HCT116 (cell line): ENCODE measurements at regions not wholly inside any gene's neighbourhood (a gene's known extent, or its start where the extent isn't known, plus 50 kb on each side); places are given as distances from the start of the nearest gene placed in this dataset.

Experiments
- CEBPB ChIP-seq: IDR thresholded peaks from 2 replicates; pipeline ENCODE4 v1.6.1; 2012; ENCODE audit warnings: low read depth
- MAX ChIP-seq: IDR thresholded peaks from 2 replicates; pipeline ENCODE4 v1.6.1; 2012
- POLR2A ChIP-seq: IDR thresholded peaks from 2 replicates; pipeline ENCODE4 v1.7.0; 2011; ENCODE audit warnings: borderline replicate concordance; ENCODE audit not compliant: insufficient read depth, insufficient read length; ENCODE audit errors: extremely low read depth
- RAD21 ChIP-seq: IDR thresholded peaks from 2 replicates; pipeline ENCODE4 v1.6.1; 2012; ENCODE audit warnings: low read depth, mild to moderate bottlenecking
- SRF ChIP-seq: IDR thresholded peaks from 2 replicates; pipeline ENCODE4 v1.6.1; 2012; ENCODE audit warnings: low read depth
- TCF7L2 ChIP-seq: IDR thresholded peaks from 2 replicates; pipeline ENCODE4 v1.7.0; 2011; ENCODE audit warnings: borderline replicate concordance, inconsistent platforms; ENCODE audit not compliant: insufficient read depth, insufficient read length; ENCODE audit errors: extremely low read depth
- YY1 ChIP-seq: IDR thresholded peaks from 2 replicates; pipeline ENCODE4 v1.6.1; 2011; ENCODE audit warnings: low read length, low read depth, moderate library complexity, mild to moderate bottlenecking; ENCODE audit not compliant: insufficient replicate concordance; ENCODE audit errors: extremely low read depth
- TF ChIP-seq, protein P1 (sequence below), 3 experiments: fragments of 200-600 bp in 1 of 3; sonication (generic) in 1 of 3; IDR thresholded peaks in 2 of 3; conservative IDR thresholded peaks in 1 of 3; 2 replicates each; pipeline ENCODE4 v1.5.1; 2012 to 2017; ENCODE audit warnings: low read depth in 2 of 3, low read length in 2 of 3, antibody characterized with exemption in 1 of 3, borderline replicate concordance in 1 of 3, control low read depth in 1 of 3, mild to moderate bottlenecking in 1 of 3, mixed read lengths in 1 of 3, mixed run types in 1 of 3, moderate library complexity in 1 of 3; ENCODE audit not compliant: insufficient read depth in 1 of 3

DNA sequence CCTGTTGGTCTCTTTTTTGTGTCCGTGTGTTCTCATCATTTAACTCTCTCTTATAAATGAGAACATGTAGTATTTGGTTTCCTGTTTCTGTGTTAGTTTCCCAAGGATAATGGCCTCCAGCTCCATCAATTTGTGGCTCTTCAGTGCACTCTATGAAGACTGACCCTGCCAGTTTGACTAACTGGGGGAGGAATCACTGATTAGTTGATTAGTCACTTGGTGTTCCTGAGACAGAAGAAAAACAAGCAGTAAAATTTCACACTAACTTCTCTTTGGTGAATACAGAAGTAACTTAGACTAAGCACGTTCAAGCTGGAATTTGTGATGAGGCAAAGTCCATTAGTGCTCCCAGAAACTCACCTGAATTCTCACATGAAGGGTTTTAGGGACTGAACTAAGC lies 495.8 kb upstream of the RORB start:
- TF ChIP-seq, protein P1, sequence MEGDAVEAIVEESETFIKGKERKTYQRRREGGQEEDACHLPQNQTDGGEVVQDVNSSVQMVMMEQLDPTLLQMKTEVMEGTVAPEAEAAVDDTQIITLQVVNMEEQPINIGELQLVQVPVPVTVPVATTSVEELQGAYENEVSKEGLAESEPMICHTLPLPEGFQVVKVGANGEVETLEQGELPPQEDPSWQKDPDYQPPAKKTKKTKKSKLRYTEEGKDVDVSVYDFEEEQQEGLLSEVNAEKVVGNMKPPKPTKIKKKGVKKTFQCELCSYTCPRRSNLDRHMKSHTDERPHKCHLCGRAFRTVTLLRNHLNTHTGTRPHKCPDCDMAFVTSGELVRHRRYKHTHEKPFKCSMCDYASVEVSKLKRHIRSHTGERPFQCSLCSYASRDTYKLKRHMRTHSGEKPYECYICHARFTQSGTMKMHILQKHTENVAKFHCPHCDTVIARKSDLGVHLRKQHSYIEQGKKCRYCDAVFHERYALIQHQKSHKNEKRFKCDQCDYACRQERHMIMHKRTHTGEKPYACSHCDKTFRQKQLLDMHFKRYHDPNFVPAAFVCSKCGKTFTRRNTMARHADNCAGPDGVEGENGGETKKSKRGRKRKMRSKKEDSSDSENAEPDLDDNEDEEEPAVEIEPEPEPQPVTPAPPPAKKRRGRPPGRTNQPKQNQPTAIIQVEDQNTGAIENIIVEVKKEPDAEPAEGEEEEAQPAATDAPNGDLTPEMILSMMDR (IDR thresholded peaks at IDR 0.05 in 2 of 3, conservative IDR thresholded peaks at IDR 0.05 in 1 of 3; ENCODE audit: borderline replicate concordance in 1 of 3, insufficient read depth in 1 of 3, low read depth in 2 of 3, low read length in 2 of 3) = no peak
- TF ChIP-seq POLR2A = no peak
- TF ChIP-seq RAD21 = no peak
- TF ChIP-seq CEBPB = no peak
- no peak for TF ChIP-seq YY1
- TF ChIP-seq MAX = no peak
- TF ChIP-seq SRF = no peak
- TF ChIP-seq TCF7L2 = no peak
